ENCODE measurements at regions not wholly inside any gene's neighbourhood (a gene's known extent, or its start where the extent isn't known, plus 50 kb on each side); places are given as distances from the start of the nearest gene placed in this dataset.

DNA sequence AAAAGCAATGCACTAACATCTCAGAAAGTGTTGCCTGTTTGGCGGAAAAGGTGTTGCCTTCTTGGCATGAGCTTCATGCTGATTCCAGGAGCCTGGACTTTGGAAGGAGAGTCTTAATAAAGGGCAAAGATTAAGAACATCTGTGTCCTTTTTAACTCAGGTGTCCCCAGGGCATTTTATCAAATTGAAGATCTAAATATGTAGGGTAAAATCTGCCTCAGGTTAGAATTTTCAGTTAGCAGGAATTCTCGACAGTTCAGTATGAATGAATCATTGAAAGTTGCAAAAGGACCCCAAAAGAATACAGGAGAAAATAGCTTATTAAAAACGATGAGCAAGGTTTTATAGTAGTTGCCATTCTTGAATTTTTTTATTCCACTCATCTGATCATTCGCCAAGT, 325.2 kb downstream of the SUCLA2 start:
- Histone ChIP-seq H3K9ac (ENCODE audit: insufficient read depth, low read depth, low read length) (no peak overlapping the region), H4K20me1 (ENCODE audit: insufficient read depth, low read length) (no peaks in the 10 kb centered on the region), H2AFZ (ENCODE audit: low read length) (no peak overlapping the region), H3K9me3 (ENCODE audit: low read length) (no peaks in the 10 kb centered on the region), H3K4me2 (ENCODE audit: low read depth, low read length) (no peak overlapping the region), H3K4me3 (replicated peaks in 1 of 3; ENCODE audit: insufficient read depth in 1 of 3, low read depth in 2 of 3, low read length in 3 of 3) (no peak overlapping the region), H3K79me2 (ENCODE audit: insufficient read depth, low read length) (no peaks in the 10 kb centered on the region), H3K27me3 (ENCODE audit: control insufficient read depth in 1 of 2, insufficient read depth in 2 of 2, low read length in 2 of 2) (no peaks in the 10 kb centered on the region), H3K27ac (ENCODE audit: extremely low read length, insufficient read depth, low read length) (no peak overlapping the region), H3K4me1 (ENCODE audit: insufficient read depth, low read length) (no peaks in the 10 kb centered on the region), H3K36me3 (replicated peaks in 1 of 2; ENCODE audit: control insufficient read depth in 1 of 2, insufficient read depth in 2 of 2, low read length in 2 of 2) (no peaks in the 10 kb centered on the region)
- BruUV-seq (replicated peaks), result no TSS peak
- in situ Hi-C loops (cut with HindIII; ENCODE audit: extremely low pct_ligation_motif_present, low pct_unique_long_range_greater_than_20kb), result no loop called here
- no peak for ATAC-seq
- ChIA-PET POLR2A (no interaction called here), CTCF (ENCODE audit: low intra/inter-chr PET ratio, low total read pairs) (no interaction called here)
- intact Hi-C loops (cut with micrococcal nuclease; ENCODE audit: unreplicated experiment), result no loop called here
- FAIRE-seq, result no peak
- no peak for DNase-seq (ENCODE audit: low spot score)
- 25% methylated on average over 4 of the region's 4 CpGs for WGBS (ENCODE audit: low lambda C conversion rate)
- TF ChIP-seq KIAA2018 (CRISPR knock-in tag; IDR thresholded peaks at IDR 0.05; ENCODE audit: borderline replicate concordance) (no peak), SOX13 (IDR thresholded peaks at IDR 0.05) (no peak), SOX13 (CRISPR knock-in tag; conservative IDR thresholded peaks at IDR 0.05 in 1 of 2, IDR thresholded peaks at IDR 0.05 in 1 of 2) (no peak), ZNF678 (CRISPR knock-in tag; IDR thresholded peaks at IDR 0.05) (no peak), ZNF460 (CRISPR knock-in tag; IDR thresholded peaks at IDR 0.05; ENCODE audit: borderline replicate concordance) (no peak), BHLHE40 (IDR thresholded peaks at IDR 0.05; ENCODE audit: low read length) (no peak), ZNF75D (CRISPR knock-in tag; IDR thresholded peaks at IDR 0.05; ENCODE audit: borderline replicate concordance) (no peak)
- TF ChIP-seq, protein P1, sequence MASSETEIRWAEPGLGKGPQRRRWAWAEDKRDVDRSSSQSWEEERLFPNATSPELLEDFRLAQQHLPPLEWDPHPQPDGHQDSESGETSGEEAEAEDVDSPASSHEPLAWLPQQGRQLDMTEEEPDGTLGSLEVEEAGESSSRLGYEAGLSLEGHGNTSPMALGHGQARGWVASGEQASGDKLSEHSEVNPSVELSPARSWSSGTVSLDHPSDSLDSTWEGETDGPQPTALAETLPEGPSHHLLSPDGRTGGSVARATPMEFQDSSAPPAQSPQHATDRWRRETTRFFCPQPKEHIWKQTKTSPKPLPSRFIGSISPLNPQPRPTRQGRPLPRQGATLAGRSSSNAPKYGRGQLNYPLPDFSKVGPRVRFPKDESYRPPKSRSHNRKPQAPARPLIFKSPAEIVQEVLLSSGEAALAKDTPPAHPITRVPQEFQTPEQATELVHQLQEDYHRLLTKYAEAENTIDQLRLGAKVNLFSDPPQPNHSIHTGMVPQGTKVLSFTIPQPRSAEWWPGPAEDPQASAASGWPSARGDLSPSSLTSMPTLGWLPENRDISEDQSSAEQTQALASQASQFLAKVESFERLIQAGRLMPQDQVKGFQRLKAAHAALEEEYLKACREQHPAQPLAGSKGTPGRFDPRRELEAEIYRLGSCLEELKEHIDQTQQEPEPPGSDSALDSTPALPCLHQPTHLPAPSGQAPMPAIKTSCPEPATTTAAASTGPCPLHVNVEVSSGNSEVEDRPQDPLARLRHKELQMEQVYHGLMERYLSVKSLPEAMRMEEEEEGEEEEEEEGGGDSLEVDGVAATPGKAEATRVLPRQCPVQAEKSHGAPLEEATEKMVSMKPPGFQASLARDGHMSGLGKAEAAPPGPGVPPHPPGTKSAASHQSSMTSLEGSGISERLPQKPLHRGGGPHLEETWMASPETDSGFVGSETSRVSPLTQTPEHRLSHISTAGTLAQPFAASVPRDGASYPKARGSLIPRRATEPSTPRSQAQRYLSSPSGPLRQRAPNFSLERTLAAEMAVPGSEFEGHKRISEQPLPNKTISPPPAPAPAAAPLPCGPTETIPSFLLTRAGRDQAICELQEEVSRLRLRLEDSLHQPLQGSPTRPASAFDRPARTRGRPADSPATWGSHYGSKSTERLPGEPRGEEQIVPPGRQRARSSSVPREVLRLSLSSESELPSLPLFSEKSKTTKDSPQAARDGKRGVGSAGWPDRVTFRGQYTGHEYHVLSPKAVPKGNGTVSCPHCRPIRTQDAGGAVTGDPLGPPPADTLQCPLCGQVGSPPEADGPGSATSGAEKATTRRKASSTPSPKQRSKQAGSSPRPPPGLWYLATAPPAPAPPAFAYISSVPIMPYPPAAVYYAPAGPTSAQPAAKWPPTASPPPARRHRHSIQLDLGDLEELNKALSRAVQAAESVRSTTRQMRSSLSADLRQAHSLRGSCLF (CRISPR knock-in tag; IDR thresholded peaks at IDR 0.05; ENCODE audit: borderline replicate concordance), result no peak

All from HepG2 (cell line).